Trophoblast cell (in vitro differentiated cells and primary cell): ENCODE measurements at regions not wholly inside any gene's neighbourhood (a gene's known extent, or its start where the extent isn't known, plus 50 kb on each side); places are given as distances from the start of the nearest gene placed in this dataset.

Experiments
- DNase-seq, 2 donors: peaks; one replicate each; pipeline ENCODE4 v3.0.0-alpha.2; 2016
- H2AFZ ChIP-seq: 2 replicates; pipeline ENCODE4 v1.6.1; 2013; ENCODE audit warnings: low read length, moderate library complexity, mild to moderate bottlenecking; ENCODE audit not compliant: insufficient read depth, poor library complexity
- H2AK5ac ChIP-seq: 2 replicates; pipeline ENCODE4 v1.6.1; 2013; ENCODE audit warnings: mild to moderate bottlenecking, low read length
- H2BK120ac ChIP-seq: 2 replicates; pipeline ENCODE4 v1.6.1; 2013; ENCODE audit warnings: low read length, mild to moderate bottlenecking, moderate library complexity; ENCODE audit not compliant: insufficient read depth, poor library complexity
- H2BK12ac ChIP-seq: 2 replicates; pipeline ENCODE4 v1.6.1; 2013; ENCODE audit warnings: mild to moderate bottlenecking, low read length, moderate library complexity
- H2BK5ac ChIP-seq: 2 replicates; pipeline ENCODE4 v1.6.1; 2013; ENCODE audit warnings: low read length, low read depth, moderate library complexity, mild to moderate bottlenecking; ENCODE audit not compliant: poor library complexity
- H3K14ac ChIP-seq: 2 replicates; pipeline ENCODE4 v1.6.1; 2013; ENCODE audit warnings: mild to moderate bottlenecking, low read length
- H3K18ac ChIP-seq: 2 replicates; pipeline ENCODE4 v1.6.1; 2013; ENCODE audit warnings: mild to moderate bottlenecking, low read length
- H3K23ac ChIP-seq: 2 replicates; pipeline ENCODE4 v1.6.1; 2013; ENCODE audit warnings: low read length
- H3K27ac ChIP-seq: 2 replicates; pipeline ENCODE4 v1.5.1; 2013; ENCODE audit warnings: low read depth, mild to moderate bottlenecking, inconsistent platforms, low read length, moderate library complexity
- H3K27me3 ChIP-seq: 2 replicates; pipeline ENCODE4 v1.6.1; 2013; ENCODE audit warnings: inconsistent platforms, mild to moderate bottlenecking, low read length, moderate library complexity; ENCODE audit not compliant: insufficient read depth
- H3K36me3 ChIP-seq, 2 experiments: 1 replicate in 1 of 2; 2 replicates in 1 of 2; pipeline ENCODE4 v1.6.1; 2013; ENCODE audit warnings: low read length in 2 of 2, mild to moderate bottlenecking in 2 of 2, moderate library complexity in 1 of 2; ENCODE audit not compliant: insufficient read depth in 2 of 2, control insufficient read depth in 1 of 2
- H3K4ac ChIP-seq: 2 replicates; pipeline ENCODE4 v1.6.1; 2013; ENCODE audit warnings: low read depth, mild to moderate bottlenecking, low read length, moderate library complexity
- H3K4me1 ChIP-seq, 2 experiments: 1 replicate in 1 of 2; 2 replicates in 1 of 2; pipeline ENCODE4 v1.6.1; 2013; ENCODE audit warnings: low read length in 2 of 2, mild to moderate bottlenecking in 2 of 2, moderate library complexity in 1 of 2; ENCODE audit not compliant: insufficient read depth in 2 of 2, control insufficient read depth in 1 of 2
- H3K4me2 ChIP-seq: 2 replicates; pipeline ENCODE4 v1.6.1; 2013; ENCODE audit warnings: inconsistent platforms, mild to moderate bottlenecking, low read length, moderate library complexity
- H3K4me3 ChIP-seq: 2 replicates; pipeline ENCODE4 v1.5.1; 2013; ENCODE audit warnings: mild to moderate bottlenecking, low read depth, low read length, inconsistent platforms
- H3K79me1 ChIP-seq: one replicate; pipeline ENCODE4 v1.6.1; 2013; ENCODE audit warnings: low read length
- H3K79me2 ChIP-seq: 2 replicates; pipeline ENCODE4 v1.6.1; 2013; ENCODE audit warnings: low read length, mild to moderate bottlenecking; ENCODE audit not compliant: control insufficient read depth, insufficient read depth, poor library complexity
- H3K9ac ChIP-seq: 2 replicates; pipeline ENCODE4 v1.6.1; 2013; ENCODE audit warnings: mild to moderate bottlenecking, low read length
- H3K9me3 ChIP-seq: 2 replicates; pipeline ENCODE4 v1.6.1; 2013; ENCODE audit warnings: low read depth, mild to moderate bottlenecking, control low read depth, inconsistent platforms, low read length; ENCODE audit not compliant: insufficient read depth
- H4K12ac ChIP-seq: 2 replicates; pipeline ENCODE4 v1.6.1; 2013; ENCODE audit warnings: low read depth, mild to moderate bottlenecking, low read length, moderate library complexity
- H4K8ac ChIP-seq: 2 replicates; pipeline ENCODE4 v1.6.1; 2013; ENCODE audit warnings: low read depth, mild to moderate bottlenecking, low read length, moderate library complexity
- H4K91ac ChIP-seq: one replicate; pipeline ENCODE4 v1.6.1; 2013; ENCODE audit warnings: low read depth, mild to moderate bottlenecking, low read length, moderate library complexity
- WGBS: extraction: QIAGEN DNeasy Blood & Tissue Kit; methylation state at CpG from one replicate; pipeline ENCODE4 v1.1.7; 2013; ENCODE audit warnings: missing lambda C conversion rate; ENCODE audit not compliant: insufficient read length, insufficient coverage; ENCODE audit errors: extremely low coverage; 5-methylcytosine and 5-hydroxymethylcytosine counted together

DNA sequence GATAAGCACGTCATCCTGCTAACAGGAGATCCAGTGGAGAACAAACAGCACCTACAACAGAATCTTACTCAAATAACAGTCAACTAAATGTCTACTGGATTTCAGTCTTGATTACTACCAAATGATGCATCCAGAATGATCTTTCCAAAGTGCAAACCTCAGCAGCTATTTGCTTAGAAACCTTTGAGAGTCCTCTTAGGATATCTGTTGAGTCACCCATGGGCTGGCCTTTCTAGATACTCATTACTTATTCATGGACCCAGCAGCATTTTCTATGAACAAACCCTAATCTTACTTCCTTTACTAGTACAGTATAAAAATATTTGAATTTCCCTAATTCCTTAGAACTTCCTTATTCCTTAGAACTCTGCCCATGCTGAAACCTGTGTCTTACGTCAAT is 118.5 kb upstream of the PABPC4L start:
- H4K8ac ChIP-seq: no peak overlapping the region
- no peak overlapping the region for H4K12ac ChIP-seq
- DNase-seq: no peak

DNA sequence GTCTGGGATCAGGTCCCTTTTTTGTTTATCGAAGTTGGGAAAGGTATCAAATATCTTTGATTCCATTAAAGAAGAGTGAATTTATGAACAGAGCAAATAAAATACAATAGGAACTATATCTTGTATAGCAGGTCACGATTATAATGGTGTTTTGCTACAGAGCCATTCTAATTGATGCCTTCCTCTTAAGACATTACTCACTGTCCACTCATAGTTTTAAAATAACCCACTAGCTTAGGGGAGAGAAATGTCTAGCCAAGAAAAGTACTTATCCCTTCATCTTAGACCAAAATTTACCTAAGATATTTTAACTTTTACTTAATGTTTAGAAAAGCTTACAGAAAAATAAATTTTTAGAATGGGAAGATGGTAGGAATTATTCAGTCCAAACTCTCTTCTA is 112.0 kb upstream of the PABPC4L start:
- H3K4ac ChIP-seq: no peak overlapping the region
- H3K4me2 ChIP-seq: no peak overlapping the region
- no CpG with 5 or more reads among the region's 2 CpGs for WGBS
- no peaks in the 10 kb centered on the region for H3K36me3 ChIP-seq
- H4K12ac ChIP-seq: no peak overlapping the region
- H2AFZ ChIP-seq: no peak overlapping the region
- no peak overlapping the region for H3K18ac ChIP-seq
- H3K23ac ChIP-seq: no peak overlapping the region
- H2BK12ac ChIP-seq: no peak overlapping the region
- no peak overlapping the region for H3K27ac ChIP-seq
- H3K79me1 ChIP-seq: no peaks in the 10 kb centered on the region
- no peak overlapping the region for H3K14ac ChIP-seq
- H2AK5ac ChIP-seq: no peak overlapping the region
- no peaks in the 10 kb centered on the region for H3K9me3 ChIP-seq
- H4K8ac ChIP-seq: no peak overlapping the region
- no peak overlapping the region for H4K91ac ChIP-seq
- H3K4me3 ChIP-seq: no peak overlapping the region
- no peak overlapping the region for H2BK5ac ChIP-seq
- no peaks in the 10 kb centered on the region for H3K4me1 ChIP-seq
- no peak overlapping the region for H3K9ac ChIP-seq
- H3K27me3 ChIP-seq: no peaks in the 10 kb centered on the region
- H2BK120ac ChIP-seq: no peak overlapping the region
- DNase-seq: no peak
- no peaks in the 10 kb centered on the region for H3K79me2 ChIP-seq

More for the DNA sequence above, 118.5 kb upstream of the PABPC4L start:
- Histone ChIP-seq H2BK120ac (no peak overlapping the region), H3K27ac (no peak overlapping the region), H3K27me3 (no peaks in the 10 kb centered on the region), H2AFZ (no peak overlapping the region), H3K36me3 (no peaks in the 10 kb centered on the region), H3K9me3 (no peaks in the 10 kb centered on the region), H3K79me1 (no peaks in the 10 kb centered on the region), H3K23ac (no peak overlapping the region), H2AK5ac (no peak overlapping the region), H4K91ac (no peak overlapping the region), H3K4me2 (no peak overlapping the region), H3K9ac (no peak overlapping the region), H3K4me1 (no peaks in the 10 kb centered on the region), H3K18ac (no peak overlapping the region), H3K14ac (no peak overlapping the region), H3K4me3 (no peak overlapping the region), H2BK5ac (no peak overlapping the region), H3K4ac (no peak overlapping the region), H3K79me2 (no peaks in the 10 kb centered on the region), H2BK12ac (no peak overlapping the region)
- WGBS: no CpG with 5 or more reads among the region's 2 CpGs

DNA sequence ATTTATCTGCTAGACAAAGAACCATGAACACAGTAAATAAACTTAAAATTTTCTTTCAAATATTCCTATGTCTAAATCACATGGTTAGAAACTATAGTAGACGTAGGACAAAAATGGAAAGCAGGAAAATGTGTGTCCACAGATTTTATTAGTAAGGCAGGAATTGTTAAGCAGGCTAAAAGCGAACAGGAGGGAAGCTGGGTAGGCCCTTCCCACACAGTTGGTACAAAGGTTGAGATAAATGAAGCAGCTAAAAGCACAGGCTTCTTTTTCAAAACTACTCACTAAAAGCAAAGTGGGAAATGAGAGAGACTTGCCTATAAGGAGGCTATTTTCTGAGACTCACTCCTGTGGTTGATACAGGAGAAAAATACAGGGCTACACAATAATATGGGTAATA is 108.1 kb upstream of the PABPC4L start:
- no peaks in the 10 kb centered on the region for H3K27me3 ChIP-seq
- H3K27ac ChIP-seq: no peak overlapping the region
- H2BK12ac ChIP-seq: no peak overlapping the region

DNA sequence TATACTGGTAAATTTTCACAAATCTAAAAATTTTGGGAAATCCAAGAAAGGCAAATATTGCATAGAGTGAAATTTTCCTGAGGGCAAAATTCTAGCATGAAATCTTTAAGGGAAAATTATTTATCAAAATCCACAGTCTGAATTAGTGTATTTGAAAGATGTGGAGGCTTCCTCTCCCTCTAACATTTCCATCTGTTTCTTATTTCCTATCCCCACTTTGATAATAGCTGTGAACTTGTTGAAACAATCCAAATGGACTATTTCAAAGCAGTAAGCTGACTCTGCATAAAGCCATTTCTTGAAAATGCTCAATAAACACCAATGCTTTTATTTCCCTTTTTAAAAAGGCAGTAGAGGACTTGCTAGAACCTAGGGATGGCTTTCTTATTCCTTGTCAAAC is 107.3 kb upstream of the PABPC4L start:
- H3K9ac ChIP-seq: no peak overlapping the region
- no peak overlapping the region for H4K91ac ChIP-seq
- H2BK5ac ChIP-seq: no peak overlapping the region
- no peak overlapping the region for H4K8ac ChIP-seq
- H3K4me1 ChIP-seq: no peaks in the 10 kb centered on the region
- no peaks in the 10 kb centered on the region for H3K27me3 ChIP-seq
- no peaks in the 10 kb centered on the region for H3K79me2 ChIP-seq
- no peak overlapping the region for H2BK12ac ChIP-seq
- DNase-seq: no peak
- H2AFZ ChIP-seq: no peak overlapping the region
- no peak overlapping the region for H3K4ac ChIP-seq
- H3K14ac ChIP-seq: no peak overlapping the region
- H3K18ac ChIP-seq: no peak overlapping the region
- H3K23ac ChIP-seq: no peak overlapping the region
- H3K27ac ChIP-seq: no peak overlapping the region
- no peaks in the 10 kb centered on the region for H3K79me1 ChIP-seq
- no peak overlapping the region for H3K4me2 ChIP-seq
- H3K9me3 ChIP-seq: no peaks in the 10 kb centered on the region
- H2BK120ac ChIP-seq: no peak overlapping the region
- no peak overlapping the region for H3K4me3 ChIP-seq
- H2AK5ac ChIP-seq: no peak overlapping the region
- H4K12ac ChIP-seq: no peak overlapping the region
- H3K36me3 ChIP-seq: no peaks in the 10 kb centered on the region

More for the DNA sequence above, 108.1 kb upstream of the PABPC4L start:
- H4K8ac ChIP-seq: no peak overlapping the region
- H3K79me1 ChIP-seq: no peaks in the 10 kb centered on the region
- WGBS: no CpG with 5 or more reads among the region's 2 CpGs
- no peak overlapping the region for H2AFZ ChIP-seq
- H3K4me1 ChIP-seq: no peaks in the 10 kb centered on the region
- H3K9me3 ChIP-seq: no peaks in the 10 kb centered on the region
- no peak overlapping the region for H3K4ac ChIP-seq
- H3K9ac ChIP-seq: no peak overlapping the region
- no peak for DNase-seq
- H3K4me2 ChIP-seq: no peak overlapping the region
- H3K36me3 ChIP-seq: no peaks in the 10 kb centered on the region
- H2BK5ac ChIP-seq: no peak overlapping the region
- H3K18ac ChIP-seq: no peak overlapping the region
- no peak overlapping the region for H4K12ac ChIP-seq
- no peak overlapping the region for H3K23ac ChIP-seq
- H3K14ac ChIP-seq: no peak overlapping the region
- no peak overlapping the region for H2BK120ac ChIP-seq
- H3K4me3 ChIP-seq: no peak overlapping the region
- H2AK5ac ChIP-seq: no peak overlapping the region
- H4K91ac ChIP-seq: no peak overlapping the region
- H3K79me2 ChIP-seq: no peaks in the 10 kb centered on the region

DNA sequence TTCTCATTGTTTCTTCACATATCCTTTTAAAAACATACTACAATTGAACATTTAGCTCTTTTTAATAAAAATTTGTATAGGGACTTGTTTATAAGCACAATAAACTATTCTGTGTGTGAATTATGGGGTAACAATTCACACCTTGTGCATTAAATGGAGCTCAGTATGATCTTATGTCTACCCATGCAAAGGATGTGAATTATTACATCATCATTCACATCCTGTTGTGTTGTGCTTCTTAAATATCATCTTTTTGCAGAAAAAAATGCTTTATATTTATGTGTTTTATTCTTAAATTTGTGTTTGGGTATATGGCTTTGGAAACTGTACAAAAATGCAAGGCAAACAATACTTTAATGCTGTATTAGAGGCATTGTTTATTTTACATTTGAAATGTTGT is 96.7 kb upstream of the PABPC4L start:
- H4K12ac ChIP-seq: no peak overlapping the region
- no peak overlapping the region for H4K91ac ChIP-seq
- H3K4ac ChIP-seq: no peak overlapping the region
- no peak overlapping the region for H3K18ac ChIP-seq
- no peaks in the 10 kb centered on the region for H3K79me1 ChIP-seq
- no peak overlapping the region for H2BK12ac ChIP-seq
- no peak overlapping the region for H3K27ac ChIP-seq
- no peak overlapping the region for H4K8ac ChIP-seq
- H3K4me3 ChIP-seq: no peak overlapping the region
- no peak for DNase-seq
- H3K9ac ChIP-seq: no peak overlapping the region
- H2BK5ac ChIP-seq: no peak overlapping the region
- H3K27me3 ChIP-seq: no peaks in the 10 kb centered on the region
- H3K9me3 ChIP-seq: no peaks in the 10 kb centered on the region
- H3K79me2 ChIP-seq: no peaks in the 10 kb centered on the region
- H3K4me1 ChIP-seq: no peaks in the 10 kb centered on the region
- no peaks in the 10 kb centered on the region for H3K36me3 ChIP-seq
- H2AK5ac ChIP-seq: no peak overlapping the region
- no peak overlapping the region for H3K14ac ChIP-seq
- no peak overlapping the region for H3K4me2 ChIP-seq
- no peak overlapping the region for H2BK120ac ChIP-seq
- no peak overlapping the region for H2AFZ ChIP-seq
- no peak overlapping the region for H3K23ac ChIP-seq
